HG03442 (cell line): ENCODE measurements at regions not wholly inside any gene's neighbourhood (a gene's known extent, or its start where the extent isn't known, plus 50 kb on each side); places are given as distances from the start of the nearest gene placed in this dataset.

ENCODE experiments used
- ATAC-seq: cut with Tn5 transposase; IDR thresholded peaks from one replicate; pipeline ENCODE4 v1.9.1; 2021; ENCODE audit warnings: mild to moderate bottlenecking, moderate library complexity; ENCODE audit not compliant: unreplicated experiment

DNA sequence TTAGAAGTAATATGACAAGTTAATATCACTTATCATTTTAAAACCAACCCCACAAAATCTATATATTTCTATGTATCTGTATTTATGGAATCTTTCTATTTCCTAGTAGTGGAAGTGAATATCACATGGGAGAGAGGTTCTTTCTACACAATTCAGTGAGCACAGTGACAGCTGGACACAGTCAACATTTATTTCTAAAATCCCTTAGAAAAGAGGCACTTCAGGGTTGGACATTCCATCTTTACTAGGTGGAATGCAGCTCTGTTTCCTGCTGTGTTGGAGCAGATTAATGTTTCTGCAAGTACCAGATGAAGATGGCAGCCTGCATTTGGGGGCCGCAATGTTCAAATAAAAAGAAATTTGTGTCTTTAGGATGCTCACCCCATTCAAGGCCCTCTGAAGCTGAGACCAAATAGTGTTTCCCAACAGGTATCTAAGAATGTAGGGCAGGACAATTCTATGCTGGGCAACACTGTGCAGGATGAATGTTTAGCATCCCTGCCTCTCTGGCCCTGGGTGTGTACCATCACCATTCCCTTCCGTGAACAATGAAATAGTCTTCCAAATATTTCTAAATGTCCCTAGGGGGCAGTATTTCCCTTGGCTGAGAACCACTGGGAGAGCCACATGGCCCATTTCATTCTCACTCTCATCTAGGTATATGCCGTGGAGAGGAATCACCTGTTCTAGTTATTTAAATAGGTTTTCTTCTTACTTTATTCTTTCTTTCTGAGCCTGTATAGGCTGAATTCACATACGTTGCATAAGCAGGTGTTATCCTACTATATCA, 394.8 kb downstream of the PRDM2 start:
- no peak for ATAC-seq

DNA sequence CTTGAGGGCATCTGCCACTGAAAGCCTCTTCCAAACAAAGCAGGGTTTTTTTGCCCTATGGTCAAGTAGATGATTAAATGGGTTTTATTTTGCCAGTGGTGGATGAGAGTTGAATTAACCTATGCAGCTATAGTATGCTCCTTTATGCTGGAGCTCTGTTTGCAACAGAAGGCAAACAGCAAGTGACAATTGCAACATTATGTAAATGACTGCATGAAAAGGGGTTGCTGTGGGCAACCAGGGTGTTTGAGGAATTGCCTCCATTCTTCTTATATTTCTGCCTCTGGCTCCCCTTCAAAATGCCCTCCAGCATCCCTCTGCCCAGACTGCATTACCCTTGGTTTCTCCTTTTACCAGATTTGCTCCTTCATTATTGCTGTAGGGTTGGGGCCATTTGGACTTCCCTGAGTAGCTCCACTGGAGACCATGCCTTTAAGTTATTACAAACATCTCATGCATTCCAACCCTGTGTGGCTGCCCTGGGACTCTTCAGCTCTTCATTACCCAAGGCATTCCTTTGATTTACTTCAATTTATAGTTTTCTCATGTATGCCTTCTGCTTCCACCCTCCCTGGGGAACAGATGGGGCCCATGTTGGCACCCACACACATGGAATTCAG, 398.4 kb downstream of the PRDM2 start:
- no peak for ATAC-seq

DNA sequence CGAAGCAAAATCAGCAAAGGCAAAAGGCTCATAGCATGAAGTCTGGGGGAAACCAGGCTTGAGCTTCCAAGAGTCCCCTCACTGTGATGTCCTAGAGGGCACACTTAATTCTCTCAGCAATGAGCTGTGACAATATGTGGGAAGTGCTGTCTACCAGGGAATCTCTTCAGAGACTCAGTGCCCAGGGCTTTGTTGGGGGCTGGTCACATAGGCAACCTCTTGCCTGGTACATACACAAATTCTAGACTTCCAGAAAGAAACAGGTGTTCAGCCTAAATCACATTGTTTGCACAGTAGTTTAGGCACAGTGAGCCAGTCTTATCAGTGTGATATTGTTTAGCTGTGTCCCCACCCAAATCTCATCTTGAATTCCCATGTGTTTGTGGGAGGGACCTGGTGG, 400.5 kb downstream of the PRDM2 start:
- ATAC-seq, result no peak

DNA sequence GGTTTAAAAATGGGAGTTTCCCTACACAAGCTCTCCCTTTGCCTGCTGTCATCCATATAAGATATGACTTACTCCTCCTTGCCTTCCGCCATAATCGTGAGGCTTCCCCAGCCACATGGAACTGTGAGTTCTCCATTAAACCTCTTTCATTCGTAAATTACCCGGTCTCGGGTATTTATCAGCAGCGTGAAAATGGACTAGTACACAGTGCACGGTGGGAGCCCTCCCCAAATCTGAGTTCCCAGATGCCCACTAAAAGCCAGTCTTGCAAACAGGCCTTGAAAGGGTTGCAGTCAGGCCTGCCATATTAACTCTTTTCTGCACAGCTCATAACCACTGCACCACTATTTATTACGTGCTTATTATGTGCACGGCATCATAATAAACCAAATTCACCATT, 400.9 kb downstream of the PRDM2 start:
- no peak for ATAC-seq

DNA sequence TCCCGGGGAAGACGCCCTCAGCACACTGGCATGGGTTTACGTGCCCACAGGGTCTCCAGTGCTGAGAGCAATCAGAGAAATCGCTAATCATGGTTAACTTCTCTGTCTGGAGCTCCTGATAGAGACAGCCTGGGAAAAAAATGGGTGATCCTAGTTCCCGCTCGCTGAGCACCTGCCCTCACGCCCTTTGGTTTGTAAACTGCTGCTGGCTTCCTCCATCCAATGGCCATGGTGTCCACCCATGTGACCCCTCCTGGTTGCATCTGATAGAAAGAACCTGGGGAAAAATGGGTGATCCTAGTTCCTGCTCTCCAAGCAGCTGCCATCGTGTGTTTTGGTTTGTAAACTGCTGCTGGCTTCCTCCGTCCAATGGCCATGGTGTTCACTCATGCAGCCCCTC, 402.2 kb downstream of the PRDM2 start:
- ATAC-seq, result no peak

DNA sequence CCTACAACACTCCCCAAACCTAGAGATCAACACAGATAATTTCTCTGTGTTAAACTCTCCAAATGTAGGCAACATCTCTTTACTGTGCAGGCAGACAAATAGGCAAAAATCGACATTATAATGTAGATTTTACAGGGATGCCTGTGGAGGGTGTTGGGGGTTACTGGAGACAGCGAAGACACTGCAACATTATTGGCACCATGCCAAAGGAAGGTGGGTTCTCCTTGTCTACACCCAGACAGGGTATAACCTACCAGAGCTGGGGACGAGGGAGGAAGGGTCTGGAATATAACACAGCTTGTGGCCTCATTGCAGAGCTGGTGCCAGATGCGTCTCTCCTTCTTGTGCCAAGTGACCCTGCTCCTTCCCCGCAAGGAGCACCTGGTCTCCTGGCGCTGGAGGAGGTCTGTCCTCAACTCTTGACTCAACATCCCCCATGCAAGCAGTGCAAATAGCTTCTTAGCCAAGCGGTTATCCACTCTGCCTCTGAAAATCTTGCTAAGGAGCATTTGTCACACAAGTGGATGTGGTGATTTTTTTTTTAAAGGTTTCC, 404.0 kb downstream of the PRDM2 start:
- no peak for ATAC-seq

DNA sequence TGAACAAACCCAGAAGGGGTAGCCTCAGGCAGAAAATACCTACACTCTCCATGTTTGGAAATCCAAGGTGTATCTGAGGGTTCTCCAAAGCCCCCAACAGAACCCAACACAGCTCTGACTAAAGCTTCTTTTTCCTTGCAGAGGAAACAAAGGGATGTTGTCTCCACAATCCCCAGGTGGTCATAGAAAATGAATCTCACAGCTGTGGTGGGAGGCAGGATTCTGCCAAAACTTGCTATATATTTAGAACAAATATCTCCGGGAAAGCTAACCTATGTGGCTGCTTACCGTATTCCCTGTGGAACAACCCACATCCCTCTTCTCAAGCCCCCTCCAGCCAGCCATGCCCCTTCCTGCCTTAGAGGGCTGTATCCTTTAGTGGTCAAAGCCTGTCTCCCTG, 406.1 kb downstream of the PRDM2 start:
- no peak for ATAC-seq

DNA sequence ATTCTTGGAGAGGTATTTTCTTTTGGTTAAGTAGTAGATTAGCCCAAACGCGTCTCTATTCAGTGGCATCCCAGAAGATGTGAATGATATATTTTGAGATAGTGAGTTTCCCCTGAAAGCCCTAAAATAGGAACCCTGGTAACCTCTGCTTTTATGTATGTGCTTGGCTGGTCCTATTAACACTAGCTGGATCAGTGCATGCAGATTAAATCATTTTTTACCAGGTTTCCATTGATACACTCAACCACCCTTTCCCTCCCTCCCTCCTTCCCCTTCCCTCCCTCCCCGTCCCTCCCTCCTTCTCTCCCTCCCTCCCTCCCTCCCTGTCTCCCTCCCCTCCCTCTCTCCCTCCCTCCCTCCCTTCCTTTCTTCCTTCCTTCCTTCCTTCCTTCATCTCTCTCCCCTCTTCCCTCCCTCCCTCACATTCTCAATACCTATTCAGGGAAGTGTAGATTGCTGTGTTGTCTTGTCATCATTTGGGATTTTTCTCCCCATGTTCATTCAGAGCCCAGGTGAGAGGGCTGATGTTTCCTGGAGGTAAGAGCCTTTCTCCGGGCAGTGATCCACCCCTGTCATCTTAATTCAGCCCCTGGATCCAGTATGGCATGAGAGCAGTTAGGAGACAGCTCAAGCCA, 406.8 kb downstream of the PRDM2 start:
- no peak for ATAC-seq

DNA sequence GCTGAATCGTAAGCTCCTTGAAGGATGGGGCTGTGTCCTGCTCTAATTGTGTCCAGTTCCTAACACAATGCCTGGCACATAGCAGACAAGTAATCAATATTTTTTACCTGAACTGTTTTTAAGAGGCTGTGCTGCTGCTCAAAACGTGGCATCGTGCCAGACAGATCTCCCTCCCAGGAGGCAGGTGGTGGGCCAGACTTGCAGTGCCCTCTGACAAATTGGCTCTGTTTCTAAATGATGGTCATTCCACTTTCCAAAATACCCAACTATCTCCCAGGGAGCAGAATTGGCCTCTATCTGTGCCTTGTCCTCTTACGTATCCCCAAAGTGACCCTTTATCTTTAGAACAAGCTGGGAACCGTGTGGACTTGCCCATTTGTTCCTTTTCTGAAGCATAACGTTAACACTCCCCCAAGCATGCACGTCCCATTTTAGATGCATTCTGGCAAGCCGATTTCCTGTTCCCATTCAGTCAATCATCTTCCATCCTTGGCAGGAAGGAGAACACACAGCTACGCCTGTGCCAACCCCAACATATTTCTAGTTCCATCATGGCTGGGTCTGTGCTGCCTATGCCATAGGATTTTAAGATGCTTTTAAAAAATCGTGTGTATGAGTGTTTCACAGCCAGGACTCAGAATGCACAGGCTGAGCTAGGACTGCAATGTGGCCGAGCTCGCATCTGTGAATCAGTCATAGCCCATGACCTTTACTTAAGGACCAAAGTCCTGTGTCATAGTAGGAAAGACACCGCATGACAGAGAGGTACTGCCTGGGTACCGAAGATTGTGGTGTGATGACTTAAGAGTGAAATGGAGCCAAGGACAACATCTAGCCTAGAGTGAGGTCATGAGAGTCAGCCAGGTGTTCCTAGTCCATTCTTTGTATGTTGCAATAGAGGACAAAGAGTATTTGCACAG, 408.6 kb downstream of the PRDM2 start:
- ATAC-seq, result no peak

DNA sequence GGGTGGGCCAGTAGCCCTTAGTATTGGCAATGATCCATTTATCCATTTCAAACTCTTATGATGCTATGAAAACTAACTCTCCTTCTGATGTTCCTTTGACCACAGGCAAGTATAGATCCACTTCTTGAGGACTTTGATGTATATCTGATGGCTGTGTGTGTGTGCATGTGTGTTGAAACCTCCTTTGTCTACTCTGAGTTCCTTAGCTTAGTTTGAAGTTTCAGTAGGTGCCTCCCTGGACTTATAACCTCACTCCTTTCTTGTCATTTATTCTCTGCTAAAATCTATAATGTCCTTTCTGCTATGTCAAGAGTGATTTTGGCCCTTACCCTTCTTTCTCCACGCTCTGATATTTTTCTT, 409.3 kb downstream of the PRDM2 start:
- no peak for ATAC-seq

DNA sequence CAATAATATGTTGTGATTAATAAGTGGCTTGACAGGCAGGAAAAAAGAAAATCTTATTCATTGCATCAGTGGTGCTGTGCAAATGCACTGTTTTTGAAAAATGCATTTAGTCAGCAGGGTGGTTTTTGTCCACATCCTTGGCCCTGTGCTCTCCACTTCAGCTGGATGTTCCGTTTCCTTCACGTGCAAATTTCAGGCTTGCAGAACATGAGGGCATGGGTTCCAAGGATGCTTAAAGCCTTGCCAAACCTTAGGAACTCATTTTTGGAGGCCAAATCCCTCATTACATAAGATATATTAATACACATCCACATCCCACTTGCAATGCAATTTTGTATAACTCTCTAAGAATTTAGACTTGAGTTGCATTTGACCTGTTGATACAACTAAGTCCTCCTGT, 410.1 kb downstream of the PRDM2 start:
- no peak for ATAC-seq

DNA sequence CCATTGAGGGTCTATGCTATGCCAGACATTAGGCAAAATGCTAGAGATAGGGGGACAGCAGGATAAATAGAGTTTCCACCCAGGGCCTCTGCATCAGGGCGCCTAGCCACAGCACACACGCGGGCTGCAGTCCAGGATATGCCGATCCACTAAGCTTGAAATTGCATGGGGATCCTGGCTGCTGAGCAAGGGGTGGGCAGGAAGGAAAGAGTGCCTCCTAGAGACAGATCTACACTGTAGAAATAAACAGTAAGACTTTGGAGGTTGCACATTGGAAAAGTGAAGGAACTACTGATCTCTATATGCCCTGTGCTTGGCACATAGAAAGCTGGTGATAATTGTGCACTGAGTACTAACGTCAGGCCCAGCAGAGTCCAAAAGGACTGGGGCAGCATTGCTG, 411.1 kb downstream of the PRDM2 start:
- no peak for ATAC-seq

DNA sequence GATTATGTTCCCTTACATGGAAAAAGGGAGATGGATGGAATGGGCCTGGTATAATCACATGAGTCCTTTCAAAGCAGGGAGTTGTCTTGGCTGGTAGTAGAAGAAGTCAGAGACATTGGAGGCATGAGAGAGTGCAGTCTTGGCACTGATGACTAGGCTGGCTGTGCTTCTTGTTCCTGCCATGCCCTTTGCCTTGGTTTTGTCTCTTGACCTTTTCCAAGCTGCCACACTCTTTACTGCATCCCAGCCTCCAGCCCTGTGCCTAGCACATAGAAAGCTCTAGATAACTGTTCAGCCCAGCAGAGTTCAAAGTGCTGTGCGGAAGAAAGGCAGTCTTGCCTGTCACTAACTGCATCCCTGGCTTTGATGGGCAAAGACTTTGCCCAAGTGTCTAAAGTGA, 412.6 kb downstream of the PRDM2 start:
- no peak for ATAC-seq

DNA sequence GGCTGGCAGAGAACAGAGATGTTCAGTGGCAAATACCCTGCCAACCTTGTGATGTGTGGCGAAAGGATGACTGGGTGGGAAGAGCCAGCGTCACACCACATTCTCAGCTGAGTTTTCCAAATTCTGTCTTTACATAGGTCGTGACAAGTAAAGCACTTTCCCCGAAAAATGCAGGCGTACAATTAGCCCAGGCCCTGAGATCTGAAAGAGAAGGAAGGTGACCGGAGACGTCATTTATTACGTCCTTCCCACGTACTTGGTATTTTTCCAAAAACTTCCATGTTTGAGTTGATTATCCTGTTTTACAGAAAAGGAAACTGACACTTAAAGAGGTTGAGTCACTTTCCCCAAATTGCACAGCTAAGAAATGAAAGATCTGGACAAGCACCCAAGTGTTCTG, 413.3 kb downstream of the PRDM2 start:
- ATAC-seq, result no peak

DNA sequence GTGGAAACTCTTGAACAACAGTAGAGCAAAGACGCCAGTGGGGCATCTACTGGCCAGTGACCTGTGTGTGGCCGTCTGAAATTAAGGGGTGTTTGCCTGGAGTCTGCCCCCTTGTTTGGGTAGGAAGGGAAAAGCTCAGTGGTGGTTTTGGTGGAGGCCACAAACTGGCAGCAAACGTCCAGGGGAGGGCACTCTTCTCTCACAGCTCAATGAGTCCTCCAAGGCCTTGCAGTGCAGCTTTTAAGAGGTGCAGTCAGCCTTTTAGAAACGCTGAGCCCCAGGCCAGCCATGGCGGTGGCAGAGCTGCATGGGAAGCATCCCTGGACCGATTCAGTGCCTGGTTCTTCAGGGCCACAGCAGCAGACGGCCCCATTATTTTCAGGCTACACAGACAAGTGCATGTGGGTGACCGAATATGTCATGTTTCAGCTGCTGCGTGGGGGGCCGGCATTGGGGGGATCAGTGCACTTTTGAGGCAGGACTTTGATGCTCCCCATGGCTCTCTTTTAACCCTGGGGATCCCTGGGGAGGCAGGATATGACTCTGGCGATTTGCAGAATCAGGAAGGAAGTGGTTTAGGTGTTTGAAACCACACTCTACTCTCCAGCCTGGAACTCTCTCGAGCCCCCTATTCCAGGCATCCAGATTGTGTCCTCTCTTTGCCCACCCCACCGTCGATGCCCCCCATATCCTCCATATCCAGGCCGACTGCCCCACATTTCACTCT, 414.0 kb downstream of the PRDM2 start:
- ATAC-seq, result no peak

DNA sequence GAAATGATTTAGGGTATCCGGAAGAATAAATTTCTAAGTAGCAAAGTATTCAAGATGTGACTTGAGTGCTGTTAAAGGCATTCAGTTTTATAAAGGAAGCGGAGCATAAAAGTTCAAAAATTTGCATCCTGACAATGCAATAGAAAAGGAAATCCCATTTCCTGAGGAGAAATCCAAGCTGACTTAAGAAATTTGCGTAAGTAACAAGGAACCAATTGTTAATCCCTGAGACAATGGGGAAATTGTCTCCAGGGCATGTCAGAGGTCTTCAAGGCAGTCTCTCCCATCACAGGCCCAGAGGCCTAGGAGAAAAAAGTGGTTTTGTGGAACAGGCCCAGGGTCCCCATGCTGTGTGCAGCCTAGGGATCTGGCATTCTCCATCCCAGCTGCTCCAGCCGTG, 416.0 kb downstream of the PRDM2 start:
- no peak for ATAC-seq

DNA sequence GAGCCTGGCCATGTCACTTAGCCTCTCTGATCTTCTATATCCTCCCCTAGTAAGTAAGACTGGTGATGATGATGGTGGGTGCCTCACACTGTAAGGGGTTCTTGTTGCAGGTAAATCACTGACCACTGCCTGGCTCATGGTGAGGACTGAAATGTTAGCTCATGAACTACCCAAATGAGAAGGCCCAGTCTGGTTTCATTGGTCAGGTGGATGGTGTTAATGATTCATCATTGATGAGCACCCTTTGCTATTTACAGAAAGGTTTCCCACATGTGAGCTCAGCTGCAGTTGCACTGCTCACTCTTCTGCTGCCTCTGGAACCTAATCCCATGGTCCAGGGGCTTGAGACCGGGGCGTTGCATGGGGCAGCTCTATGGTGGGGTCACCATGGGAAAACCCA, 417.7 kb downstream of the PRDM2 start:
- no peak for ATAC-seq

DNA sequence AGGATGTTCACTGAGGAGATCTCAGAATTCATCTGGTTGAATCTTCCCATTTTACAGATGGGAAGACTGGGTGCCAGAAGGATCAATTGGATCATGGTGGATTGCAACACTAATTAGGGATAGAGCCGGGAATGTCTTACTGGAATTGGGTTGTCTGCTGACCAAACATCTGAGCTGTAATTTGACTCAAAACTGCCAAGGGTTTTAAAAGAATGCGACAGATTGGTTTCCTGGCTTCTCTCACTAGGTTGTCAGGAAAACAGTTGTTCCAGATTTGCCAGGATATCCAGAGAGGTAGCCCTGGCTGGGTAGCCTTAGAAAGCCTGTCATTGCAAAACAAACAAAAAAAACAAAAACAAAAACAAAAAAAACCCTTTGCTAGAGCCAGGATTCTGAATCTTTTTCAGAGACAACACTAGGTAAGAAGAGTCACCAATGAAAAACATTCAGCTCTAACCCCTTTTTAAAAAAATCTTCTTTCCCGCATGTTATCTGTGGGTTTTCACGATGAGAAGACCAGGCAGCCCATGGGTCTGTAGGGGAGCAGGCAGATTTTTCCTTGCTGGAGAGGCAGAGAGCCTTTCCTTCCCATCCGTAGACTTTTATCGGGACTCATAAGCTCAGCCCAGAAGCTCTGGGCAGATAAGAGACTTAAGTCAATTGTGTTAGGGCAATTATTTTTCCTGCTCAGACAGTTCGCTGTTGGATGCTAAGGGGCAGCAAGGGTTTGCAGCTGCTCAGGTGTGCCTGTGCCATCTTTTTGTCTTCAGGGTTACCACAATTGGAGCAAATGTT, 418.9 kb downstream of the PRDM2 start:
- no peak for ATAC-seq

DNA sequence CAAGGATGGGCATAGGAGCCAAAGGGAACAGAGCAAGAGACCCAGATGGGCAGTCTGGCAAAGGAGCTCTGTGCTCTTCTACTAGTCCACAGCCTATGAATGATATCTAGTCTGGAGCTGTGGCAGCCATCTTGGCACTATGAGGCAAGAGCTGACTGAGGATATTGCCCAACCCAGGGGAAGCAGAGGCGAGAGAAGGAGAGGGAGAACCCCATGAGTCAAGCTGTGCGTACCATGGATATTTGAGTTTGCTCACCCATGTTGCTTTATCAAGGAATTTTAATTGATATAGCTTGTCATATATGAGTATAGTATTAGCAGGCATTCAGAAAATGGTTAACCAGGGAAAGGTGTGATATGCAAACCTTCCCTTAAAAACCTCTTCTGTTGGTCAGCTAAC, 420.9 kb downstream of the PRDM2 start:
- no peak for ATAC-seq

DNA sequence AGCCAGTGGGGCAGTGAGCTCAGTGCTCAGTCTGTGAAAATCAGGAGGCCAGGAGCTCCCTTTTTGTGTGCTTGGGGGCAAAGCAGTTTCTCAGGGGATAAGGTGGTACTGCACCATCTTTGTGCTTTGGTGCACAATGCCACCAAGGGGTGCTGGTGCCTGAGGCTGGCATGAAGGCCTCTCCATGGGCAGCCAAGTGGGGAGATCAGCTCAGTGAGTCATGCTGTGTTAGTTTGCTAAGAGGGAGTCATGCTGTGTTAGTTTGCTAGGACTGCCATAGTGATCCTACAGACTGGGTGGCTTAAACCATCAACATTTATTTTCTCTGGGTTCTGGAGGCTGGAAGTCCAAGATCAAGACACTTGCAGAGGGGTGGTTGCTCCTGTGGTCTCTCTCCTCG, 428.1 kb downstream of the PRDM2 start:
- no peak for ATAC-seq
